ENCODE measurements at regions not wholly inside any gene's neighbourhood (a gene's known extent, or its start where the extent isn't known, plus 50 kb on each side); places are given as distances from the start of the nearest gene placed in this dataset.
"Not testable (repeated sequence)": the region's sequence is repeated elsewhere in the genome, so short reads cannot be mapped to it uniquely, and the experiment has no call there.

DNA sequence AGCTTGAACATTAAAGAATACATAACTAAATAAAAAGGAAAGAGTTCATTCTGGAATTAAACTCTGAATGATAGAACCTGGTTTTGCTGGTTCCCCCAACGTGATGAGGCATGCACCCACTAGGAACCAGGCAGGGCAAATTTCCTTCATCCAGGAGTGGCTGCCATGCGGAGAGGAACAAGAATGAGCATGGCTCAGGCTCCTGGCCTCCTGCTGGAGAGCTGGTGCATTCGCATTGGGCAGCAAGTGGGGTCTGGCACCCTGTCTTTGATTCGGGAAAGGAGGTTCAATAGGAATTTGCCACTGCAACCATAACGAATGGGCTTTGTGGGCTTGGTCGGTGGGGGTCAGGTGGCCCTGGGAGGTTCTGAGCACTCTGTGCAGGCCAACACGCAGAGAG, 169.8 kb upstream of the TENM4 start:
- peaks cover 2% of the 10 kb centered on the region for H3K27me3 Mint-ChIP-seq (ENCODE audit: low read depth)
- H3K4me3 Mint-ChIP-seq, result no peak overlapping the region
- no peaks in the 10 kb centered on the region for H3K36me3 Mint-ChIP-seq (ENCODE audit: insufficient read depth)
- no peaks in the 10 kb centered on the region for H3K9me3 Mint-ChIP-seq
- H3K4me1 Mint-ChIP-seq (ENCODE audit: low read depth), result no peaks in the 10 kb centered on the region
- no peak for ATAC-seq
- no peak for DNase-seq

DNA sequence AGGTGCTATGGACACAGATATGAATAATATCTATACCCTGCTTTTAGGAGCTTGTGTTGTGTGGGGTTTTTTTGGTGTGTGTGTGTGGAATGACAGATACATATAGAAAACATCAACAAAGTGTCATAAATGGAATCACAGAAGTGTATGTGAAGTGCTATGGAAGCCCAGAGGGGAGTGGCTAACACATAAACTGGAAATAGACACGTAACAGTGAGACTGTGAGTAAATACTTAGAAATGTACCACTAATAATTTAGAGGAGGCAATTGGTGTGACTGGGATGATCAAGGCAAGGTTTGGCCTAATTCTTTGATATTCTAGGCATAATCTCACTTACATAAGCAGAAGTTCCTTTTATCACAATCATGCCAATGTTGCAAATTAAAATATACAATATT, 169.3 kb upstream of the TENM4 start:
- H3K4me1 Mint-ChIP-seq (ENCODE audit: low read depth), result no peaks in the 10 kb centered on the region
- no peak for ATAC-seq

DNA sequence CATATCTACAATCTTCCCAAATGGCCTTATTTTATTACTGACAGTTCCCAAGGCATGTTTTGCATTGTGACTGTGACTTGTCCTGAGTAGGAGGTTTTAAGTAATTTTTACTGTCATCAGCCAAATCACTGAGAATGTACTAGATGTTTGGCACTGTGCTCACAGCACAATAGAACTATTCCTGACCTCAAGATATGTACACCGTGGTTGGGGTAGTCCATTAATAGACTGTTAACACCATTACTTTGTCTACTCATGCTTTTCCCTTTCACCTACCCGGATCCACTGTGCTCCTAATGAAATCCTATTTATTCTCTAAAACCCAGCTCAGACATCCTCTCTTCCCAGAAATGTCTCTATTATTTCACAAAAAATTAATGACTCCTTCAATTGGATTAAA, 168.7 kb upstream of the TENM4 start:
- peaks cover 2% of the 10 kb centered on the region for H3K27me3 Mint-ChIP-seq (ENCODE audit: low read depth)
- no peak for ATAC-seq

More for the DNA sequence above, 169.3 kb upstream of the TENM4 start:
- Mint-ChIP-seq H3K36me3 (ENCODE audit: insufficient read depth) (no peaks in the 10 kb centered on the region), H3K4me3 (no peak overlapping the region), H3K27me3 (ENCODE audit: low read depth) (peaks cover 2% of the 10 kb centered on the region), H3K9me3 (no peaks in the 10 kb centered on the region)
- DNase-seq, result no peak

DNA sequence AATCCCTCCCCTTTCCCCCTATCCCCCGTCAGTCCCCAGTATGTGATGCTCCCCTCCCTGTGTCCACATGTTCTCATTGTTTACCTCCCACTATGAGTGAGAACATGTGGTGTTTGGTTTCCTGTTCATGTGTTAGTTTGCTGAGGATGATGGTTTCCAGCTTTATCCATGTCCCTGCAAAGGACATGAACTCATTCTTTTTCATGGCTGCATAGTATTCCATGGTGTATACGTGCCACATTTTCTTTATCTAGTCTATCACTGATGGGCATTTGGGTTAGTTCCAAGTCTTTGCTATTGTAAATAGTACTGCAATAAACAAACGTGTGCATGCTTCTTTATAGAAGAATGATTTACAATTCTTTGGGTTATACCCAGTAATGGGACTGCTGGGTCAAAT, 165.6 kb upstream of the TENM4 start:
- not testable (repeated sequence) for H3K4me1 Mint-ChIP-seq (ENCODE audit: low read depth); H3K4me3 Mint-ChIP-seq; H3K9me3 Mint-ChIP-seq; H3K27me3 Mint-ChIP-seq (ENCODE audit: low read depth); H3K36me3 Mint-ChIP-seq (ENCODE audit: insufficient read depth); ATAC-seq; DNase-seq

More for the DNA sequence above, 168.7 kb upstream of the TENM4 start:
- no peaks in the 10 kb centered on the region for H3K4me1 Mint-ChIP-seq (ENCODE audit: low read depth)
- no peak overlapping the region for H3K4me3 Mint-ChIP-seq
- H3K36me3 Mint-ChIP-seq (ENCODE audit: insufficient read depth), result no peaks in the 10 kb centered on the region
- no peaks in the 10 kb centered on the region for H3K9me3 Mint-ChIP-seq
- DNase-seq, result no peak

DNA sequence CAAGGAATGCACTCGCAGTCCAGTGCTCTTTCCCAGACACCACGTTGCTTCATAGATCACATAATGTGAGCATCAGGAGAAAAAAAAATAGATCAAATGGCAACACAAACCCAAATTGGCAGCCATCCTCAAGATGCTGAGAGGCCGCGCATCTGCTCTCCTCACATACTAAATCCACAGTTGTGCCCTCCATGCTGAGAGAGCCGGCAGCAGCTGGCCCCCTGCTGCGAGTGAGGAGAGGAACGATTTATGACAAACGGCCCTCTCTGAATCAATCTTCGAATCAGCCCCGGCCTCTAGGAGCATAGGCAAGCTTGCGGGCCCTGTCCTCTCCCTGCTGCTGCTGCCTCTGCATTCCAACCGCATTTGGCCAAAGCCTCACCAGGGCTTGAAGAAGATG, 159.9 kb upstream of the TENM4 start:
- Mint-ChIP-seq H3K27me3 (ENCODE audit: low read depth) (no peaks in the 10 kb centered on the region), H3K4me1 (ENCODE audit: low read depth) (no peaks in the 10 kb centered on the region), H3K36me3 (ENCODE audit: insufficient read depth) (no peaks in the 10 kb centered on the region), H3K9me3 (peaks cover 5% of the 10 kb centered on the region), H3K4me3 (no peak overlapping the region)
- no peak for ATAC-seq
- no peak for DNase-seq

DNA sequence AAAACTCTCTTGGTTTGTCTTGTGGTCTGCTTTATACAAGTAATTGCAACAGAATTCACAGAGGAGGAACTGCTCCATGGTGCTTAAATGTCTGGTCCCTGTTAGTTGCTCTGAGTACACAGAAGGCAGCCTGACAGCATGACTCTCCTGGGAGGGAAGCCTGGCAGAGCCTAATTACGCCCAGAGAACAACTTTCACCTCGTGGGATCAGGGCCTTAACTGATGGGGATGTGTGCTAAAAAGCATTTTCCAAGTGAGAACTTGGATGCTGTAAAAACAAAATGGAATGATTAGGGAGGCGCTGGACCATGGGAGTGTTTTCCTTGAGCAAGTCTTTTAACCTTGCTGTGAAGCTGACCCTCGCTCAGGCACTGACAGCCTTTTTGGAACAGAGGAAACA, 154.0 kb upstream of the TENM4 start:
- Mint-ChIP-seq H3K9me3 (peaks cover 5% of the 10 kb centered on the region), H3K27me3 (ENCODE audit: low read depth) (no peaks in the 10 kb centered on the region), H3K4me3 (no peak overlapping the region), H3K4me1 (ENCODE audit: low read depth) (no peaks in the 10 kb centered on the region), H3K36me3 (ENCODE audit: insufficient read depth) (no peaks in the 10 kb centered on the region)
- DNase-seq, result no peak
- ATAC-seq, result no peak

DNA sequence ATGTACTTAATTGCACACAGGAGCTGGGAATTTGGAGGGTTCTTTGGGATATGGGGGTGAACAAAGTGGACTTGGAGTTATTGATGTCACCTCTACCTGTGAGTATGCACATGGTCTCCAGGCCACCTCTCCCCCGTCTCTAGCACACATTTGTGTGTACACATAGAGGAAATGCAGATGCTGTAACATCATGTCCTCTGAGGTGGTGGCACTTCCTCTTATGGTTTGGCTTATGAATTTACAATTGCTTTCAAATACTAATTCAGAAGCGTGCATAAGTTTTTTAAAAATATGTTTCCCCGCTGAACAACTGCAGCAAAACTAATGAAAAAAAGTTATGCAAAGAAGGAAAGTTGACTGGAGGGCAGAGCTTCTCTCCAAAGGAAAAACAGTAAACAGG, 152.0 kb upstream of the TENM4 start:
- H3K4me3 Mint-ChIP-seq, result no peak overlapping the region
- H3K4me1 Mint-ChIP-seq (ENCODE audit: low read depth), result no peaks in the 10 kb centered on the region
- H3K27me3 Mint-ChIP-seq (ENCODE audit: low read depth), result no peaks in the 10 kb centered on the region
- H3K36me3 Mint-ChIP-seq (ENCODE audit: insufficient read depth), result no peaks in the 10 kb centered on the region
- no peak for DNase-seq
- peaks cover 5% of the 10 kb centered on the region for H3K9me3 Mint-ChIP-seq
- ATAC-seq, result no peak

DNA sequence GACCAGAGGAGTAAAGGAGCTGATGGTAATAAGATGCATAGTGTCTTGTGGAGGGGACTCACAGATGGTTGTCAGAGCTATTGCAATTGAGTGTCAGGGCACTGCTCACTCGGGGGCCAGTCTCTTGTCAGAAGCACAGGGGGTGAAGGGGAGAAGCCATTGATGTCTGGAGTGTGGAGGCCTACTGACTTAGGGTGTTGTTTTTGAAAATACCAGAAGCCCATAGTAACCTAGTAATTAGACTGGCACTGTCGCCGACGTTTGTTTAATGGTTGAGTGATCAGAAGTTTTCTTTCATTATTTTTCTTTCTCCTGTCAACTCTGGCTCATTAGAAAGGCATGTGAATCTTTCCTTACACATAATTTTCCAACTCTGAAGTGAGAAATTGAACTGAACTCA, 151.6 kb upstream of the TENM4 start:
- no peak for DNase-seq
- no peaks in the 10 kb centered on the region for H3K4me1 Mint-ChIP-seq (ENCODE audit: low read depth)
- no peaks in the 10 kb centered on the region for H3K27me3 Mint-ChIP-seq (ENCODE audit: low read depth)
- H3K36me3 Mint-ChIP-seq (ENCODE audit: insufficient read depth), result no peaks in the 10 kb centered on the region
- no peak overlapping the region for H3K4me3 Mint-ChIP-seq
- no peak for ATAC-seq
- peaks cover 5% of the 10 kb centered on the region for H3K9me3 Mint-ChIP-seq

DNA sequence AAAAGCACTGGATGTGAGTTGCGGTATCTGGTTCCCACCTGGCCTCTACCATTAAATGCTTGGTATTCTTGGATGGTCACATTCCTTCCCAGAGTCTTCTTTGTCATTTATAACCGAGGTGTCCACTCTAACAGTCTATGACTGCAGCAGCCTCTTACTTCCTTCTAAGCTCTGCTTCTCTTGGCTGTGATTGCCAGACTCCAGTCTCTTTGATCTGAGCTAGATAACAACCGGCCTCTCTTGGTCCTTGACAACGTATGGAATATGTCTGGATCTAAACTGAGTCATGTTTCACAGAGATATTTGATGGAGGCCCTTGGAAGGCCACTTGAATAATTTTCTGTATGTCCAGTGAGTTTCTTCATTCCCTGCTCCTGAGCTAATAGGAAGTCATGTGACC, 141.6 kb upstream of the TENM4 start:
- peaks cover 11% of the 10 kb centered on the region for H3K9me3 Mint-ChIP-seq
- no peaks in the 10 kb centered on the region for H3K4me1 Mint-ChIP-seq (ENCODE audit: low read depth)
- no peaks in the 10 kb centered on the region for H3K36me3 Mint-ChIP-seq (ENCODE audit: insufficient read depth)
- H3K4me3 Mint-ChIP-seq, result no peak overlapping the region
- DNase-seq, result no peak
- H3K27me3 Mint-ChIP-seq (ENCODE audit: low read depth), result no peaks in the 10 kb centered on the region
- ATAC-seq, result no peak

DNA sequence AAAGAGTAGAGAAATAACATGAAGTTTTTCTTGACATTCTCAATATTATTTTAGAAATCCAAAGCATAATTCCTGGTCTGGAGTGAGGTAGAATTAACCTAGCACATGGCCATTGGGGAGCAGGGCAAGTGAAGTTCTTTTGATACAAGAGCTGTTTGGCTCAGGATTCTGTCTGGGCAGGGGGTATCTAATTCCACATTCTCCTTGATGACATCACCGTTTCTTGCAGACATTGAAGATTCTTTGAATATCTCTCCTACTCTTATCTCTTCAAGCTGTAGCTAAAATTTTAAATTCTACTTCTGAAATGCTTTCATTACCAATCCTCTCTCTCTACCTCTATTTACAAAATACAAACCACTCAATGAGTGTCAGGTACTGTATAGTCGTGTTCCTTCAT, 138.2 kb upstream of the TENM4 start:
- Mint-ChIP-seq H3K36me3 (ENCODE audit: insufficient read depth) (no peaks in the 10 kb centered on the region), H3K4me1 (ENCODE audit: low read depth) (no peaks in the 10 kb centered on the region), H3K4me3 (no peak overlapping the region), H3K27me3 (ENCODE audit: low read depth) (no peaks in the 10 kb centered on the region), H3K9me3 (peaks cover 8% of the 10 kb centered on the region)
- ATAC-seq, result no peak
- DNase-seq, result no peak

DNA sequence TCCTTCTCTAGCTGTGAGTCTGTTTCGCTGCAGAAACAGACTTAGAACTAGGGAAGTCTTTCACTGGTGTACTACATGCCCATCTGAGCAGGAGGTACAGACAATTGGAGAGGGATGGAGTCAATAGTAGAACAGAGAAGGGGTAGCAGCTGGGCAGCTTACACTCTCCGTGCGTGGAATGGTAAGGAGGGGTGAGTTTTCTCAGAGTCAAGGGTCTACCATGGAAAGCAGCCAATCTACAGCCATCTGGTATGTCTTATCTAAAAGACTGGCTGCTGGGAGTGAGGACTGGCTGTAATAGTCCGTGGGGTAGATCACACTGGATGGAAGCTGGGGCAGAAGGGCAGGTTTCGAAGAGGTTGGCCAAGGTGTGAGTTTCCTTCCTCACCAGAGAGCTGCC, 137.3 kb upstream of the TENM4 start:
- H3K27me3 Mint-ChIP-seq (ENCODE audit: low read depth), result no peaks in the 10 kb centered on the region
- no peaks in the 10 kb centered on the region for H3K4me1 Mint-ChIP-seq (ENCODE audit: low read depth)
- DNase-seq, result no peak
- H3K9me3 Mint-ChIP-seq, result peaks cover 8% of the 10 kb centered on the region
- no peaks in the 10 kb centered on the region for H3K36me3 Mint-ChIP-seq (ENCODE audit: insufficient read depth)
- no peak for ATAC-seq
- no peak overlapping the region for H3K4me3 Mint-ChIP-seq

DNA sequence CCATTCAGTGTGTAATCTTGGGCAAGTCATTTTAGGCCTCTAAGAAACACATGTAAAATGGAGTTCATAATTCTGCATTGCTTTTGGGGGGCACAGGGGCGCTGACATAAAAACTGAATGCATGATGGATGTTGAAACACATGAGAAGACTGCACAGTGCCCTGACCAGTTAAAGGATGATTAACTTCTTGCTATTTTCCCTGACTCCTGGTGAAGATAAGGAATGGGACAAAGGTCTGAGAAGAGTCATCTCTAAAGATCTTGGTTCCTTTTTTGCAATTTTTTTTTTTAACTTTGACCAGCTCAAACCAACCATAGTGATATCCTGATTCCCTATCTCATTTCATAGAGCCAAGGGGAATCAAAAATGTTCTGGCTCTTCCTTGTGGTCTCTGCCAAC, 134.9 kb upstream of the TENM4 start:
- ATAC-seq (no peak), DNase-seq (no peak)
- Mint-ChIP-seq H3K27me3 (ENCODE audit: low read depth) (no peaks in the 10 kb centered on the region), H3K4me1 (ENCODE audit: low read depth) (no peaks in the 10 kb centered on the region), H3K9me3 (peaks cover 3% of the 10 kb centered on the region), H3K36me3 (ENCODE audit: insufficient read depth) (no peaks in the 10 kb centered on the region), H3K4me3 (no peak overlapping the region)

DNA sequence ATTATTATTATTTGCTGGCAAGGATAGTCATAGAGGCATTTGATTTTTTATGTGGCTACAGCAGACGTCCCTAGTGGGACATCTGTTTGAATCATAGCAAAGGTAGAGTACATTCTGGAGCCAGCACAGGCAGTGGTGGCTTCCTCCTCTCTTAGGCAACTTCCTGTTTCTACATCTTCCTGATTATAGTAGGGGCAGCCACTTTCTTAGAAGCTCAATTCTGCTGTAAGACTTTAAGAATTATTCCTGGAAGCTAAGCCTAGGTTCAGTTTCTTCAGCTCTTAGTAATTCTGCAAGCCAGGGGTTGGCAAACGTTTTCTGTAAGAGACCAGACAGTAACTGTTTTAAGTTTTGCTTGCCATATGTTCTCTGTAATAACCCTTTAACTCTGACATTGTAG, 129.3 kb upstream of the TENM4 start:
- H3K36me3 Mint-ChIP-seq (ENCODE audit: insufficient read depth), result no peaks in the 10 kb centered on the region
- H3K4me1 Mint-ChIP-seq (ENCODE audit: low read depth), result no peaks in the 10 kb centered on the region
- ATAC-seq (no peak), DNase-seq (no peak)
- no peak overlapping the region for H3K4me3 Mint-ChIP-seq
- H3K9me3 Mint-ChIP-seq, result peaks cover 4% of the 10 kb centered on the region
- no peaks in the 10 kb centered on the region for H3K27me3 Mint-ChIP-seq (ENCODE audit: low read depth)

DNA sequence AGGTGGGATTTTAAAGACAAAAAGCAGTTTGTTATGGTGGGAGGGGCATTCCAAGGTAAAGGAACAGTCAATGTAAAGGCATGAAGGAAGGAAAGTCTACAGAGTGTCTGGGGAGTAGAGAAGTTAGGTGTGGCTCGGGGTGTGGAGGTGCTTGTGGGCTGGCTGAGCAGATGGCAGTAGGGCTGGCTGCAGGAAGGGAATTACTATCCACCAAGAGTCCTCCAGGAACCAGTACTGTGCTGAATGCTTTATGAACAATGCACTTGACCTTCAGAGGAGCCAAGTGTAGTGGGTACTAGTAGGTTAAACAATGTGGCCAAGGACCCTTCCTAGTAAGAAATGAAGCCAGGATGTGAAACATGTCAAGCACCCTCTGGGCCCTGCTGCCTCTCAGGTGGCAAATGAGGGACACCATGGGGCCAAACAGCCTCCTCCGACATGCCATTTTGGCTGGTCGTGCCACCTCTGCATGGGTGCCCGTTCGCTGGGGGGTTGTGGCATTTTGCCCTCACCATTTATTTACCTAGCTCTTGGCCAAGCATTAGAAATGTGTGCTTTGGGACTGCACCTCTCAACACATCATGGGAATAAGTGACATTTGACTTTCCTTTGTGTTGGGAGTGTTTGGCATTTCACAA, 123.6 kb upstream of the TENM4 start:
- Mint-ChIP-seq H3K27me3 (ENCODE audit: low read depth) (no peaks in the 10 kb centered on the region), H3K36me3 (ENCODE audit: insufficient read depth) (no peaks in the 10 kb centered on the region), H3K4me1 (ENCODE audit: low read depth) (no peaks in the 10 kb centered on the region), H3K4me3 (no peak overlapping the region), H3K9me3 (peaks cover 6% of the 10 kb centered on the region)
- ATAC-seq (no peak), DNase-seq (no peak)

DNA sequence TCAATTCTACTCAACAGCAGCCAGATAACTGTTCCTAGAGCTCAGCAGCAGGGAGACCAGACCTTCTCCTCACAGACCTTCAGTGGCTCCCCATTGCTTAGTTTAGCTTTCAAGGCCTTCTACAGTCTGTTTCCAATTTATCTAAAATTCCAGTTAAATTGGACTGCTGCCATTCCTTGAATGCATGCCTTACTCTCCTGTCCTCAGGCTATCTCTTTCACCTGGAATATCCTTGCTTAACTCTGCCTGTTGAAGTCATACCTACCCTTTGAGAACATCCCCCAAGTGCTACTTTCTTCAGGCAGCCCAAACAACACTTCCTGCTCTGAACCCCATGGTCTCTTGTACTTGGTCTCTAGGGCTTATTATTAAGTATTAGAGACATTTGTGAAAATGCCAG, 120.7 kb upstream of the TENM4 start:
- peaks cover 6% of the 10 kb centered on the region for H3K9me3 Mint-ChIP-seq
- ATAC-seq (no peak), DNase-seq (no peak)
- no peaks in the 10 kb centered on the region for H3K27me3 Mint-ChIP-seq (ENCODE audit: low read depth)
- H3K4me1 Mint-ChIP-seq (ENCODE audit: low read depth), result no peaks in the 10 kb centered on the region
- H3K4me3 Mint-ChIP-seq, result no peak overlapping the region
- no peaks in the 10 kb centered on the region for H3K36me3 Mint-ChIP-seq (ENCODE audit: insufficient read depth)

DNA sequence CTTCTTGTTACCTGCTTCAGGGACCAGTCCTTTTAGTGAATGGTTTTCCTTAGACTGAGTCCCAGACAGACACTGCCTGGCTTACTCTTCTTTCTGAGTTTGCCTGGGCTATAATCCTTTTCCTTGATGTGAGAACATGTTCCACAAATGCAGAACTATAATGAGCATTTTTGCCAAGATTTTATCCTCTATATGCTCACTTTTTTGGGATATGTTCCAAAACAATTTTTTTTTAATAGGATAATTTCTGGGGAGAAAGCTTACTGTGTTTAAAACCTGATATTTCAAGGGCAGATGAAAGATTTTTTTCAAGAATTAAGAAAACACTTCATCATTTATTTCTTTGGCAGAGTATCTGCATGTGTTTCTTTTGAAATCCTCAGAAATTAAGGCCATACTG, 110.0 kb upstream of the TENM4 start:
- H3K27me3 Mint-ChIP-seq (ENCODE audit: low read depth), result peaks cover 2% of the 10 kb centered on the region
- H3K4me3 Mint-ChIP-seq, result no peak overlapping the region
- ATAC-seq, result no peak
- no peaks in the 10 kb centered on the region for H3K4me1 Mint-ChIP-seq (ENCODE audit: low read depth)
- H3K9me3 Mint-ChIP-seq, result no peaks in the 10 kb centered on the region
- H3K36me3 Mint-ChIP-seq (ENCODE audit: insufficient read depth), result no peaks in the 10 kb centered on the region
- DNase-seq, result no peak

Data from activated T-cell treated with anti-CD3 and anti-CD28 coated beads, Interleukin-2, amount 50 U/mL, for 4 hours (primary cell).